COLO668 (cell line): ENCODE measurements at regions not wholly inside any gene's neighbourhood (a gene's known extent, or its start where the extent isn't known, plus 50 kb on each side); places are given as distances from the start of the nearest gene placed in this dataset.

Experiments
- DNase-seq: peaks from one replicate; lab custom pipeline; 2025; ENCODE audit not compliant: unreplicated experiment; lab: John Stamatoyannopoulos, UW

DNA sequence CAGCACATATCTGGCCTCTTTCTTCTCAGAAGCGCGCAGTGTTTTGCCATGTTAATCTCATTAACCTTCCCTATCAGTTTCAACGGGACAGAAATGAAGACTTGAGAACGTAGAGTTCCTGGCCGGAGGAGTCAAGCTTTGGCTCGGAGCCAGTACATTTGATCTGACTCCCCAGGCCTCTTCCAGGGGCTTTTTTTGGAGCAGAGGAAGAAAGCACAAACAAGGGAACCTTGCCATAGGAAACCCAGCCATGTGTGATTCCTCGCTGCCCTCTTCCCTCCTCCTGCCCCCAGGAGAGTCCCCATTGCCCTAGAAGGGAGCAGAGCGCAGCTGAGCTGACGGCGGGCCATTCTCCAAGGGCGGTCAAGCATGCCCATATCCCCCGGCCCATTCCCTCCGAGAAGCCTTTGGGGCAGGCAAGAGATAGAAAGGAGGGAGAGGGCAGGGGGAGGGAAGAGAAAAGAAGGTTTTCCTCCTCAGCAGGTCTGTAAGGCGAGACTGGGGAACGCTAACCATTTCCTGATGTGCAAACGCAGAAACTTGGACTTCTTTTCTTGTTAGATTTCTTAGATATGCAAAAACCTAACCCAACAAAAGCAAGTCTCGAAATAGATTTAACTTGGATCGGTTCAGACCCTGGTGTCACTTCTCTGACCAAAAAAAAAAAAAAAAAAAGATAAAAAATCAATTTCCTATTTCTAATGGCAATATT, 63.7 kb upstream of the POU3F3 start:
- no peak for DNase-seq

DNA sequence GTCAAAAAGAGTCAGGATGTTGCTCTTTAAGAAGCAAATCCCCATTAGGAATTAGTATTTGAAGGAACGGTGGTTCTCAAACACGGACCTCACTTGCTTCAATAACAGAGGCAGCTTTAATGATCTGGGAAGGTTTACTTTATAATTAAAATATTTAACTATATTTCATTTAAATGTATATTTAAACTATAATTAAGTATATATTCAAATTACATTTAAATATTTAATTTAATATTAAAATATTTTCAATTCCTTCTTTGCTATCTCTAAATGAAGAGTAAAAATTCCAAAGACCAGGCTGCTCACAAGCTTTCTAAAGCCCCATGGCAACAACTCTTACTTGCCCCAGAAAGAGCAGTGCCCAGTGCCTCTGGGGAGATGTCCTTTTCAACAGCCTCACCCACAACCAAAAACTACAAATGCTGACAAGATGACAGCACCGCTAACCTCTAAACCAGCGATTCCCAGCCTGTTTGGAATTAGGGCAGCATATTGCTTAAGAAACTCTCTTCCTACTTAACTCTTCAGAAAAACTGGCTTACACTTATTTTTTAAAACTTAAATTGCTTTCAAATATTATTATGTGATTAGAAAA, 62.9 kb upstream of the POU3F3 start:
- no peak for DNase-seq

DNA sequence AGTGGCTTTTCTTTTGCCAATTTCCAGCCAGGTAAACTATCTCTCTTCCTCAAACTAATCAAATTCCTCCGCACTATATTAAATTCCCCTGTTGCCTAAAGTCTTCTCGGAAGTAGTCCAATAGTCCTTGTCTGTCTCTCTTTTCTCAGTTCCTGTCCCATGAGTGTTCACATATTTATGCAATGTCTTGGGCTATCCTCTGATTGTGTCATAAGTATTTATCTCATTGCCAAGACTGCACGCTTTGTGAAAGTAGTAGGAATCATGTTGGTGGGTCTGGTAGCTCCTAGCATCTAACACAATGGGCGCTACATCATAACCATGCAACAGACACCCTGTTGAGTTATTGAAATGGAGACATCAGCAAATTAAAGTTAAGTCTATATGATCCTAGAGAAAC, 59.9 kb upstream of the POU3F3 start:
- DNase-seq = no peak

DNA sequence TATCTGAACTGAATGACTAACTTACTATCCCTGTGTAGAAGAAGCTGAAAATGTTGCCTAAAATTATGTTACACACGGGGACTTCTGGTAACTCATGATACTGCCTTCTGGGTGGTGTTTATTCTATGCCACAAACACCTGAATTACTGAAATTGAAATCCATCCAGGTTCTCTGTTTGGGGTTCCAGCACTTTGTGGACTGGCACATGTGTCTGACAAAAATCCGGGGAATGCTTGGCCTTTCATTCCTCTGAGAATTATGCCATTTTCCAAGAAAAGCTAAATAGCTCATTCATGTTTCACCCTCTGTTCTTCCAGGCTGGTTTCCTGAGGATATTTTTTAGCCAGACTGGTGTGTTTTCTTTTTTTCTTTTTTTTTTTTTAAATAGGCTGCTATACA, 59.5 kb upstream of the POU3F3 start:
- DNase-seq = no peak
